Loucy (cell line): ENCODE measurements at regions not wholly inside any gene's neighbourhood (a gene's known extent, or its start where the extent isn't known, plus 50 kb on each side); places are given as distances from the start of the nearest gene placed in this dataset.

Source experiments
- H2AFZ ChIP-seq: fragments of 200-600 bp; sonication (generic); 2 replicates; pipeline ENCODE4 v1.6.0; 2016; ENCODE audit warnings: antibody characterized with exemption, mild to moderate bottlenecking, low read length, moderate library complexity
- H3F3A ChIP-seq: fragments of 200-600 bp; 2 replicates; pipeline ENCODE4 v1.6.0; 2016; ENCODE audit warnings: antibody characterized with exemption, low read depth, mild to moderate bottlenecking
- H3K27me3 ChIP-seq: fragments of 200-600 bp; sonication (generic); 2 replicates; pipeline ENCODE4 v1.6.1; 2014; ENCODE audit warnings: low read length, mild to moderate bottlenecking; ENCODE audit not compliant: insufficient read depth, poor library complexity, severe bottlenecking
- H3K36me3 ChIP-seq: fragments of 200-600 bp; sonication (generic); 2 replicates; pipeline ENCODE4 v1.6.1; 2016; ENCODE audit warnings: low read length; ENCODE audit not compliant: insufficient read depth
- H3K4me1 ChIP-seq: fragments of 200-600 bp; sonication (generic); 2 replicates; pipeline ENCODE4 v1.5.1; 2014; ENCODE audit warnings: low read length, mild to moderate bottlenecking; ENCODE audit not compliant: insufficient read depth, poor library complexity, severe bottlenecking
- H3K4me2 ChIP-seq: fragments of 200-600 bp; sonication (generic); 2 replicates; pipeline ENCODE4 v1.6.0; 2014; ENCODE audit warnings: antibody characterized with exemption, low read length, low read depth, mild to moderate bottlenecking; ENCODE audit not compliant: poor library complexity, severe bottlenecking
- H3K4me3 ChIP-seq: fragments of 200-600 bp; sonication (generic); 2 replicates; pipeline ENCODE4 v1.5.1; 2014; ENCODE audit warnings: low read length, mild to moderate bottlenecking, mixed read lengths; ENCODE audit not compliant: poor library complexity, severe bottlenecking
- H3K79me2 ChIP-seq: fragments of 200-600 bp; sonication (generic); 2 replicates; pipeline ENCODE4 v1.6.1; 2014; ENCODE audit warnings: low read length; ENCODE audit not compliant: insufficient read depth
- H3K9ac ChIP-seq: fragments of 200-600 bp; sonication (generic); 2 replicates; pipeline ENCODE4 v1.6.0; 2014; ENCODE audit warnings: mild to moderate bottlenecking, low read depth, low read length, moderate library complexity; ENCODE audit not compliant: poor library complexity, severe bottlenecking
- H3K9me2 ChIP-seq: fragments of 200-600 bp; sonication (generic); replicated peaks from 2 replicates; pipeline ENCODE4 v1.6.1; 2016; ENCODE audit warnings: low read depth, low read length, mixed read lengths
- H3K9me3 ChIP-seq: fragments of 200-600 bp; sonication (generic); 2 replicates; pipeline ENCODE4 v1.6.1; 2014; ENCODE audit warnings: mild to moderate bottlenecking, antibody characterized with exemption, low read length, low read depth; ENCODE audit not compliant: insufficient read depth
- H4K20me1 ChIP-seq: fragments of 200-600 bp; sonication (generic); 2 replicates; pipeline ENCODE4 v1.6.0; 2014; ENCODE audit warnings: antibody characterized with exemption, low read length, mild to moderate bottlenecking; ENCODE audit not compliant: insufficient read depth, poor library complexity, severe bottlenecking
- CTCF ChIP-seq: fragments of 200-600 bp; sonication (generic); conservative IDR thresholded peaks from 2 replicates; pipeline ENCODE4 v1.5.1; 2014; ENCODE audit warnings: mild to moderate bottlenecking, antibody characterized with exemption, low read length
- EZH2phosphoT487 ChIP-seq: fragments of 200-600 bp; IDR thresholded peaks from 2 replicates; pipeline ENCODE4 v1.6.1; 2018; ENCODE audit warnings: antibody characterized with exemption, mild to moderate bottlenecking, moderate library complexity, borderline replicate concordance

- no peak overlapping the region for H2AFZ ChIP-seq
- H4K20me1 ChIP-seq = no peaks in the 10 kb centered on the region
- H3K9me2 ChIP-seq = no peaks in the 10 kb centered on the region
- H3K4me1 ChIP-seq = no peaks in the 10 kb centered on the region
- H3K36me3 ChIP-seq = no peaks in the 10 kb centered on the region
- TF ChIP-seq EZH2phosphoT487 = no peak
- TF ChIP-seq CTCF = no peak
- no peaks in the 10 kb centered on the region for H3F3A ChIP-seq
- no peaks in the 10 kb centered on the region; the same call in 1 of the 2 replicates for H3K9me3 ChIP-seq
- H3K27me3 ChIP-seq = no peaks in the 10 kb centered on the region
- H3K4me3 ChIP-seq = no peak overlapping the region
- no peak overlapping the region for H3K4me2 ChIP-seq
- no peaks in the 10 kb centered on the region for H3K79me2 ChIP-seq
- no peak overlapping the region for H3K9ac ChIP-seq
Measured at GRCh38 chr14:104524726-104525125, 54.8 kb upstream of the C14orf180 start.

DNA sequence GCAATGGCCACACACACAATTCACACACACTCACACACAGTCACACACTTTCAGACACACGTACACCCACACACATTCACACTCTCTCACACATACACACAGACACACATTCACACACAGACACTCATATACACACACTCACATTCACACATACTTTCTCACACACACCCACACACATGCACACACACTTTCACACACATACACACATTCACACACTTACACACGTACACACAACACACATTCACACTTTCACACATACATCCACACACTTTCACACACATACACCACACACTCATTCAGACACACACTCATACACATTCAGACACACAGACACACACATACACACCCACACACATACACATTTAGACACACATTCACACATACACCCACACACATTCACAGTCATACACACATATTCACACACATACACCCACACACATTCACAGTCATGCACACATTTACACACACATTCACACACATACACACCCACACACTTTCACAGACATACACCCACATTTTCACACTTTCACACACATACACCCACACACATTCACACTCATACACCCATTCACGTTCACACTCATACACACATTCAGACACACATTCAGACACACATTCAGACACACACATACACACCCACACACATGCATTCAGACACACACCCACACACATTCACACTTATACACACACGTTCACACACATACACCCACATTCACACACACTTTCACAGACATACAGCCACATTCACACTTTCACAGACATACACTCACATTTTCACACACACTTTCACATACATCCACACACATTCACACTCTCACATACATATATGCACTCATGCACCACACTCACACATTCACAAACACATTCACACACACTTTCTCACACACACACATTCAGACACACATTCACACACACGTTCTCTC is 52.6 kb upstream of the C14orf180 start:
- no peaks in the 10 kb centered on the region for H3K4me1 ChIP-seq
- no peaks in the 10 kb centered on the region for H3K79me2 ChIP-seq
- H3F3A ChIP-seq = no peaks in the 10 kb centered on the region
- H2AFZ ChIP-seq = no peak overlapping the region
- H3K9ac ChIP-seq = no peak overlapping the region
- no peaks in the 10 kb centered on the region; the same call in 1 of the 2 replicates for H3K9me3 ChIP-seq
- H3K4me3 ChIP-seq = no peak overlapping the region
- H3K27me3 ChIP-seq = no peaks in the 10 kb centered on the region
- no peaks in the 10 kb centered on the region for H3K36me3 ChIP-seq
- no peak overlapping the region for H3K4me2 ChIP-seq
- no peaks in the 10 kb centered on the region for H4K20me1 ChIP-seq
- TF ChIP-seq CTCF = no peak
- TF ChIP-seq EZH2phosphoT487 = no peak
- no peaks in the 10 kb centered on the region for H3K9me2 ChIP-seq

GRCh38 chr14:104527857-104528459 is 51.6 kb upstream of the C14orf180 start:
- no peaks in the 10 kb centered on the region for H3K79me2 ChIP-seq
- H3K4me2 ChIP-seq = no peak overlapping the region
- H4K20me1 ChIP-seq = no peaks in the 10 kb centered on the region

More at GRCh38 chr14:104527857-104528459, 51.6 kb upstream of the C14orf180 start:
- H3K4me3 ChIP-seq = no peak overlapping the region
- no peak for TF ChIP-seq CTCF
- H3K36me3 ChIP-seq = no peaks in the 10 kb centered on the region
- H3K27me3 ChIP-seq = no peaks in the 10 kb centered on the region
- H3K9me2 ChIP-seq = no peaks in the 10 kb centered on the region
- H3K9ac ChIP-seq = no peak overlapping the region
- H3K9me3 ChIP-seq = no peaks in the 10 kb centered on the region; the same call in 1 of the 2 replicates
- no peaks in the 10 kb centered on the region for H3K4me1 ChIP-seq
- H3F3A ChIP-seq = no peaks in the 10 kb centered on the region
- H2AFZ ChIP-seq = no peak overlapping the region
